ENCODE measurements at regions not wholly inside any gene's neighbourhood (a gene's known extent, or its start where the extent isn't known, plus 50 kb on each side); places are given as distances from the start of the nearest gene placed in this dataset.

DNA sequence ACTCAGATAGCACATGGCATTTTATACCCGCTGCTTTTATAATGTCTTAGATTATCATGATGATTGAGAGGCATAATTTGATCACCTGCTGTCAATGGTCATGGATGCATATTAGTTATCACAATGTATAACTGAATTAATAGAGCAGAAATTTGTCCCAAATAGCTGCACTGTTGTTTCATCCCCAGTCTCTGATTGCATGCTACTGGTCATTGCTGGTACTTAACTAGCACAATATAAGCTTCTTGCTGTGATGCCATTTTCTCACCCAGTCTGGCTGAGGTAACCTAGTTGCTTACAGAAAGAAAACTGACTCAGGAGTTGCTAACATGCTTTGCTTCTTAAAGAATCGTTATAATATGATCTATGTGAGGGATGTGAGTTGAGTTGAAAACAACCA lies 76.8 kb upstream of the PLEKHA5 start:
- TF ChIP-seq POLR2A (IDR thresholded peaks at IDR 0.05) (no peak), POLR2AphosphoS5 (IDR thresholded peaks at IDR 0.05; ENCODE audit: insufficient read depth in 1 of 2, low read depth in 1 of 2) (no peak)
- TF ChIP-seq, protein P1, sequence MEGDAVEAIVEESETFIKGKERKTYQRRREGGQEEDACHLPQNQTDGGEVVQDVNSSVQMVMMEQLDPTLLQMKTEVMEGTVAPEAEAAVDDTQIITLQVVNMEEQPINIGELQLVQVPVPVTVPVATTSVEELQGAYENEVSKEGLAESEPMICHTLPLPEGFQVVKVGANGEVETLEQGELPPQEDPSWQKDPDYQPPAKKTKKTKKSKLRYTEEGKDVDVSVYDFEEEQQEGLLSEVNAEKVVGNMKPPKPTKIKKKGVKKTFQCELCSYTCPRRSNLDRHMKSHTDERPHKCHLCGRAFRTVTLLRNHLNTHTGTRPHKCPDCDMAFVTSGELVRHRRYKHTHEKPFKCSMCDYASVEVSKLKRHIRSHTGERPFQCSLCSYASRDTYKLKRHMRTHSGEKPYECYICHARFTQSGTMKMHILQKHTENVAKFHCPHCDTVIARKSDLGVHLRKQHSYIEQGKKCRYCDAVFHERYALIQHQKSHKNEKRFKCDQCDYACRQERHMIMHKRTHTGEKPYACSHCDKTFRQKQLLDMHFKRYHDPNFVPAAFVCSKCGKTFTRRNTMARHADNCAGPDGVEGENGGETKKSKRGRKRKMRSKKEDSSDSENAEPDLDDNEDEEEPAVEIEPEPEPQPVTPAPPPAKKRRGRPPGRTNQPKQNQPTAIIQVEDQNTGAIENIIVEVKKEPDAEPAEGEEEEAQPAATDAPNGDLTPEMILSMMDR (IDR thresholded peaks at IDR 0.05), result no peak

Measured in vagina (tissue), 2 donors.